Calu3 (cell line): ENCODE measurements at regions not wholly inside any gene's neighbourhood (a gene's known extent, or its start where the extent isn't known, plus 50 kb on each side); places are given as distances from the start of the nearest gene placed in this dataset.

ENCODE experiments used
- BruUV-seq: library from RNA; stranded (reverse); fragments of 400-500 nt; replicated peaks from 2 replicates; lab custom pipeline; 2021; lab: Mats Ljungman, UMichigan
- CTCF ChIA-PET: fragments of 300-600 bp; sonication (Branson Sonifier 250); formaldehyde crosslinking; loops from one replicate; lab custom pipeline; 2022; ENCODE audit warnings: antibody characterized with exemption; lab: Charles Lee
- DNase-seq: peaks from one replicate; pipeline ENCODE4 v3.0.0; 2022
- H3K27ac Mint-ChIP-seq: one replicate; pipeline ENCODE4 v1.8.0; 2022; ENCODE audit warnings: mixed read lengths; ENCODE audit not compliant: unreplicated experiment
- H3K27me3 Mint-ChIP-seq: one replicate; pipeline ENCODE4 v1.8.0; 2022; ENCODE audit warnings: mixed read lengths; ENCODE audit not compliant: unreplicated experiment
- H3K36me3 Mint-ChIP-seq: one replicate; pipeline ENCODE4 v1.8.0; 2022; ENCODE audit warnings: mild to moderate bottlenecking, moderate library complexity, mixed read lengths; ENCODE audit not compliant: insufficient read depth, unreplicated experiment
- H3K4me1 Mint-ChIP-seq: one replicate; pipeline ENCODE4 v1.8.0; 2022; ENCODE audit warnings: mild to moderate bottlenecking, low read depth, mixed read lengths; ENCODE audit not compliant: unreplicated experiment
- H3K4me3 Mint-ChIP-seq: one replicate; pipeline ENCODE4 v1.8.0; 2022; ENCODE audit warnings: mild to moderate bottlenecking, low read depth, moderate library complexity, mixed read lengths; ENCODE audit not compliant: unreplicated experiment
- H3K9me3 Mint-ChIP-seq: one replicate; pipeline ENCODE4 v1.8.0; 2022; ENCODE audit warnings: low read depth, mixed read lengths; ENCODE audit not compliant: unreplicated experiment
- CTCF ChIP-seq: fragments of 200-600 bp; IDR thresholded peaks from one replicate; pipeline ENCODE4 v1.8.0; 2022; ENCODE audit warnings: antibody characterized with exemption; ENCODE audit not compliant: unreplicated experiment
- intact Hi-C: fragments of 100-400 bp; cut with micrococcal nuclease; formaldehyde crosslinking; loops from one replicate; pipeline ENCODE4 v1.10.0; 2022; ENCODE audit not compliant: unreplicated experiment

GRCh38 chrX:139121616-139122286 is 408.8 kb upstream of the F9 start:
- TF ChIP-seq CTCF = no peak
- Mint-ChIP-seq H3K4me3 (no peak overlapping the region), H3K27me3 (no peaks in the 10 kb centered on the region), H3K4me1 (no peaks in the 10 kb centered on the region), H3K9me3 (peaks cover 6% of the 10 kb centered on the region), H3K27ac (no peak overlapping the region), H3K36me3 (no peaks in the 10 kb centered on the region)
- CTCF ChIA-PET = no interaction called here
- no peak for DNase-seq
- BruUV-seq = no TSS peak
- intact Hi-C loops = no loop called here

DNA sequence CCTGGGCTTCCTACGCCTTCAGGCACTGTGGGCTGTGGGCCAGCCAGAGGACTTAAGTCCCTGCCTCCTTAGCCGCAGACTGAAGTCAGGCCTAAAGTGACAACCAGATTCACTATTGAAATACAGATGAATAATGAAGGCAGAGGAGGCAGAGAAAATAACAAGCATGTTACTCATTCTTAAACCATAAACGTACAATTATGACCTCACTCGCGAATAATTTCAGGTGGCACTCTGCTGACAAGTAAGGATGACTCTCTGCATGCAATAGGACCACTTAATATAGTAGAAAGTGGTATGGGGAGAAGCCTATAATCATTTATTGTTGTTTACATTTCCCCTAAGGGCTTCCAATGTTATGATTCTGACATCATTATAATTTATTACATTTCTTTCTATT is 409.2 kb upstream of the FGF13 start:
- no TSS peak for BruUV-seq
- CTCF ChIA-PET = no interaction called here
- Mint-ChIP-seq H3K27ac (no peak overlapping the region), H3K4me1 (no peaks in the 10 kb centered on the region), H3K27me3 (no peaks in the 10 kb centered on the region), H3K4me3 (no peak overlapping the region), H3K36me3 (no peaks in the 10 kb centered on the region), H3K9me3 (peaks cover 6% of the 10 kb centered on the region)
- intact Hi-C loops = no loop called here
- DNase-seq = no peak
- TF ChIP-seq CTCF = no peak

GRCh38 chrX:139113708-139114107 is 402.2 kb upstream of the FGF13 start:
- Mint-ChIP-seq H3K4me3 (no peak overlapping the region), H3K27ac (no peak overlapping the region), H3K36me3 (no peaks in the 10 kb centered on the region), H3K4me1 (no peaks in the 10 kb centered on the region), H3K9me3 (peaks cover 3% of the 10 kb centered on the region), H3K27me3 (no peaks in the 10 kb centered on the region)
- intact Hi-C loops = no loop called here
- BruUV-seq = no TSS peak
- DNase-seq = no peak
- TF ChIP-seq CTCF = no peak
- CTCF ChIA-PET = no interaction called here

DNA sequence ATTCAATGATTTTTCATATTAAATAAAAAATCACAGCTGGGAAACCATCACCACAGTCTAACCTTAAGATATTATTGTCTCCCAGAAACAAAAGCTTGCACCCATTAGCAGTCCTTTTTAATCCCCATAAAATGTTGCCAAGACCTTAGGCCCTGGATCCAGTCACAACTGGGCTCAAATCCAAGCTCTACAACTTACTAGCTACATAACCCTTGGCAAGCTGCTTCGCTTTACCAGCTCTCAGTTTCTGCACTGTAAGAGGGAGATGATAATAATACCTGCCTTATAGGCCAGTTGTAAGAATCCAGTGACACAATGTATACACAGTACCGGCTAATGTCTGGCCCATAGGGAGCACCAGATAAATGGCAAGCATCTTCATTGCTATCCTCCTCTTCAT is 400.9 kb upstream of the FGF13 start:
- CTCF ChIA-PET = no interaction called here
- Mint-ChIP-seq H3K36me3 (no peaks in the 10 kb centered on the region), H3K9me3 (peaks cover 5% of the 10 kb centered on the region), H3K4me3 (no peak overlapping the region), H3K27me3 (no peaks in the 10 kb centered on the region), H3K4me1 (no peaks in the 10 kb centered on the region), H3K27ac (no peak overlapping the region)
- intact Hi-C loops = no loop called here
- DNase-seq = no peak
- no TSS peak for BruUV-seq
- TF ChIP-seq CTCF = no peak
